Fibroblast of the aortic adventitia (primary cell): ENCODE measurements at regions not wholly inside any gene's neighbourhood (a gene's known extent, or its start where the extent isn't known, plus 50 kb on each side); places are given as distances from the start of the nearest gene placed in this dataset.
"Not testable (repeated sequence)": the region's sequence is repeated elsewhere in the genome, so short reads cannot be mapped to it uniquely, and the experiment has no call there.

Source experiments
- DNase-seq: peaks from one replicate; pipeline ENCODE4 v3.0.0-alpha.2; 2010; ENCODE audit warnings: low read depth
- H3K4me3 ChIP-seq: 2 replicates; pipeline ENCODE4 v1.5.1; 2011; ENCODE audit warnings: low read depth, mild to moderate bottlenecking, control low read depth, low read length, moderate library complexity
- TF ChIP-seq, protein P1 (sequence below): IDR thresholded peaks from 2 replicates; pipeline ENCODE4 v1.5.1; 2011; ENCODE audit warnings: mild to moderate bottlenecking, low read length, control low read depth, inconsistent platforms; ENCODE audit not compliant: insufficient read depth

DNA sequence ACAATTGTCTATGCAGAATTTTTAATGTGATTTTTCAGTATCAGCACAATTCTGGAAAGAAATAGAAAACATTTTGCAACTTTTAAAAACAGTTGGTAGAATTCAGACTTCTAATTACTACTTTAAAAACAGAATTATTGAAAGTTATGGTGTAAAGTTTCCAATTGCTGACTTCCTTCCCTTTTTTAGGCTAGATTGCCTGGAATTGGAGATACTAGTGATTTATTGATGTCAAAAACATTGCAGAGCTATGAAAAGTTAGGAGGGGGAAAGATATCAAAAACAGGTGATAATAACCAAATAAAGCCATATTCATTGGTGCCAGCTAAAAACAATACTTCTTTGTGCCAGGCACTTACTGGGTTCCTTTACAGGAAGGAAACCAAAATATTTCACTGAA, 485.5 kb downstream of the TMEM135 start:
- TF ChIP-seq, protein P1, sequence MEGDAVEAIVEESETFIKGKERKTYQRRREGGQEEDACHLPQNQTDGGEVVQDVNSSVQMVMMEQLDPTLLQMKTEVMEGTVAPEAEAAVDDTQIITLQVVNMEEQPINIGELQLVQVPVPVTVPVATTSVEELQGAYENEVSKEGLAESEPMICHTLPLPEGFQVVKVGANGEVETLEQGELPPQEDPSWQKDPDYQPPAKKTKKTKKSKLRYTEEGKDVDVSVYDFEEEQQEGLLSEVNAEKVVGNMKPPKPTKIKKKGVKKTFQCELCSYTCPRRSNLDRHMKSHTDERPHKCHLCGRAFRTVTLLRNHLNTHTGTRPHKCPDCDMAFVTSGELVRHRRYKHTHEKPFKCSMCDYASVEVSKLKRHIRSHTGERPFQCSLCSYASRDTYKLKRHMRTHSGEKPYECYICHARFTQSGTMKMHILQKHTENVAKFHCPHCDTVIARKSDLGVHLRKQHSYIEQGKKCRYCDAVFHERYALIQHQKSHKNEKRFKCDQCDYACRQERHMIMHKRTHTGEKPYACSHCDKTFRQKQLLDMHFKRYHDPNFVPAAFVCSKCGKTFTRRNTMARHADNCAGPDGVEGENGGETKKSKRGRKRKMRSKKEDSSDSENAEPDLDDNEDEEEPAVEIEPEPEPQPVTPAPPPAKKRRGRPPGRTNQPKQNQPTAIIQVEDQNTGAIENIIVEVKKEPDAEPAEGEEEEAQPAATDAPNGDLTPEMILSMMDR = no peak
- no peak for DNase-seq
- H3K4me3 ChIP-seq = no peak overlapping the region

- TF ChIP-seq, protein P1 = no peak
- no peak for DNase-seq
- H3K4me3 ChIP-seq = no peak overlapping the region
Measured at GRCh38 chr11:87518266-87518665, 480.5 kb downstream of the TMEM135 start.

- no peak for DNase-seq
- TF ChIP-seq, protein P1 = no peak
- no peak overlapping the region for H3K4me3 ChIP-seq
Measured at GRCh38 chr11:87517351-87517750, 479.6 kb downstream of the TMEM135 start.

GRCh38 chr11:87507722-87508121, 470.0 kb downstream of the TMEM135 start:
- DNase-seq, H3K4me3 ChIP-seq: not testable (repeated sequence)

- DNase-seq, H3K4me3 ChIP-seq: not testable (repeated sequence)
Measured at GRCh38 chr11:87506946-87507345, 469.2 kb downstream of the TMEM135 start.

DNA sequence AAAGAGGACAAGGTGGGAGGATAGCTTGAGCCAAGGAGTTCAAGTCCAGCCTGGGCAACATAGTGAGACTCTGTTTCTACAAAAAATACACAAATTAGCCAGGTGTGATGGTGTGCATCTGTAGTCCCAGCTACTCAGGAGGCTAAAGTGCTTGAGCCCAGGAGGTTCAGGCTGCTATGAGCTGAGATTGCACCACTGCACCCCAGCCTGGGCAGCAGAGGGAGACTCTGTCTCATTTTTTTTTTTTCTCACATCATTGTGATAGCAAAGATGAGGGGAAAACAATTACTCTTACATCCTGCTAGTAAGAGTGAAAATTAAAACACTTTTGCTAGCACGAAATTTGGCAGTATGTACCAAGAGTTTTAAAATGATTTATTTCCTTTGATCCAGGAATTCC, 463.7 kb downstream of the TMEM135 start:
- TF ChIP-seq, protein P1 = no peak
- no peak for DNase-seq
- no peak overlapping the region for H3K4me3 ChIP-seq

DNA sequence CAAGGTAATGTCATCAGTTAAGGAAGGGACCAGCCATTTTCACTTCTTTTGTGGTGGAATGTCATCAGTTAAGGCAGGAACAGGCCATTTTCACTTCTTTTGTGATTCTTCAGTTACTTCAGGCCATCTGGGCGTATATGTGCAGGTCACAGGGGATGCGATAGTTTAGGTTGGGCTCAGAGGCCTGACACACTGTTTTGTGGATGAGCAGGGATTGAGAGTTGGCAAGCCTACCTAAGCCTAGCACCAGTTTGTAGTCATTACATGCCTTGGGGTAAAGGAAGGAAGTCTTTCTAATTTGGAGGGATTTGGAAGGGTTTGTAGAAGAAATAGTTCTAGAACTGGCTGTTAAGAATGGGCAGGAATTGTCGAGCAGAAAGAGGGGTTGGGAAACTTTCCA, 457.2 kb downstream of the TMEM135 start:
- H3K4me3 ChIP-seq, DNase-seq: not testable (repeated sequence)

DNA sequence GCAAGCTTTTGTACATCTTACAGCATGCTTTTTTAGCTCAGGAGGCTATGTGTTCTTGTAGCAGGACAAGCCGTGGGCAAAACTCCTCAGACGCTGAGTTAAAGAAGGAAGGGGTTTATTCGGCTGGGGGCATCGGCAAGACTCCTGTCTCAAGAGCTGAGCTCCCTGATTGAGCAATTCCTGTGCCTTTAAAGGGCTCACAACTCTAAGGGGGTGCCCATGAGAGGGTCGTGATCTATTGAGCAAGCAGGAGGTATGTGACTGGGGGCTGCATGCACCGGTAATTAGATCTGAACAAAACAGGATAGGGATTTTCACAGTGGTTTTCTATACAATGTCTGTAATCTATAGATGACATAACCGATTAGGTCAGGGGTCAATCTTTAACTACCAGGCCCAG, 456.3 kb downstream of the TMEM135 start:
- H3K4me3 ChIP-seq, DNase-seq: not testable (repeated sequence)

GRCh38 chr11:87493516-87493915, 455.8 kb downstream of the TMEM135 start:
- TF ChIP-seq, protein P1 = no peak
- H3K4me3 ChIP-seq = no peak overlapping the region
- DNase-seq = no peak
